HG02870 (cell line): ENCODE measurements at regions not wholly inside any gene's neighbourhood (a gene's known extent, or its start where the extent isn't known, plus 50 kb on each side); places are given as distances from the start of the nearest gene placed in this dataset.

Experiments
- ATAC-seq: cut with Tn5 transposase; IDR thresholded peaks from one replicate; pipeline ENCODE4 v1.9.1; 2021; ENCODE audit warnings: mild to moderate bottlenecking, moderate library complexity; ENCODE audit not compliant: unreplicated experiment

DNA sequence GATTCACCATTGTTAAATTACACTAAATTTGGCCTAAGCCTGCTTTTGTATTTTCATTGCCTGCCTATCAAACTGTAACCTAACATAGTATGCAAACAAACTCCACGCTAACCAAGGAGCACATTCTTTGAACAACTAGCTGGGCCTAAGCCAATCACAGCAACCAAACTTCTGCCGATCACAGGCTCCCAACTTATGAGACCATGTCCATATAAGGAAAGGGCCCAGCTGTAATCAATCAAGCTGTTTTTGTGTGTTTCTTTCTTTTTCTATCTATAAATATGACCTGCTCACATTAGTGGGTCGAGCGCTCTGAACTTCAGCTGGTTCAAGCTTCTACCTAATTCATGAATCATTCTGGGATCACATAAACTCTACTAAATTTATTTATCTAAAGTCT is 473.6 kb downstream of the SI start:
- ATAC-seq = no peak

- ATAC-seq = no peak
These were observed 500.6 kb downstream of the SI start for GRCh38 chr3:164577667-164578210.

GRCh38 chr3:164572436-164572835 is 505.9 kb downstream of the SI start:
- no peak for ATAC-seq

GRCh38 chr3:164550857-164551256 is 527.4 kb downstream of the SI start:
- ATAC-seq = no peak

- ATAC-seq = no peak
These were observed 539.1 kb downstream of the SI start for GRCh38 chr3:164539215-164539614.

DNA sequence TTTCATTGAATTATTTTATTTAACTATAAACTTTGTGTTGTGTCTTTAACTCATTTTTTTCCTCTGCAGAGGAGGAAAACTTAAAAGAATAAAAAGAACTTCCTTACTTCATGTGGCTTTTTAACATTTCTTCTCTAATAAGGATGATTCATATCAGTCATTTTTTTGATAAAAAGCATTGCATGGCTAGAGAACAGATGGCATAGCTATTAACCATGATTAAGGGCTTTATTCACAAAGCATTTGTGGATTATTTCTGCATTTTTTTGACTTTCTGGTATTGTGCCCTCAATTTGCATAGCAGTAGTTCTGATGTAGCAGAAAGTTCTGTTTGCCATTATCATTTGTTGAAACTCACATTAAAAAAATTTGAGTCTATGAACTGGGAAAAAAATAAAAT is 540.8 kb downstream of the SI start:
- no peak for ATAC-seq

- no peak for ATAC-seq
These were observed 545.0 kb downstream of the SI start for GRCh38 chr3:164533275-164533674.

DNA sequence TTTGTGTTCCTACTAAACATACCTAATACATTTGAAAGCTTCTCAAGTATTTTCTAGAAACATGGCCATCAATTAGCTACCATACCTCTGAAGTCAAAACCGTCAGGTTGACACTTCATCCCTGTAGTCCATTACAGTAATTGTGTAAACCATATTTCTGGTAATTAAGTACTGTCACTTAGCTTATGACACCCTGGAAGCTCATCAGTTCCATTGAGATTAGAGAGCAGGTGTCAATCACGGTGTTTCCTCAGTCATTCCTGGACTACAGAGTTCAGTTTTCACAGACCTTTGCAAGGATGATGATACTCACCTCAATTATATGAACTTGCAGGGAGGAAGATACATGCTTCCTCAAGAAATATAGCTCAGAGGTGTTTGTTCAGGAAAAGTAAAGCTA is 552.0 kb downstream of the SI start:
- no peak for ATAC-seq

DNA sequence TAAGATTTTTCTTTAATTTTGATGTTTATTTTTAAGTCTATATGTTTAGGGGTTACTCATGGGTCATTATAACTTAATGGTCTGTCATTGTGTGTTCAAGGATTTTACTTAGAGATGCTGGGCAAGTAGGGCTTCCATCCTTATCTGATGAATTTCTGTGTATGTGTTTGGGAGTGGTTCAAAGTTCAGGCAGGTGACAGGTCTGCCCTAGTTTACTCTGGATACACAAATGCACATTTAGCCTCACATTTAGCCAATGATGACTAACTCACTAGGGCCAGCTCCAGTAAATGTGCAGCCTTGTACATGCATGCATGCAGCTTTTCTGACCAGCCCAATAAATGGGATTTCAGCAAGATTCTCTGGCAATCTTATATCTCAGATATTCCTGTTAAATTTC is 554.1 kb downstream of the SI start:
- no peak for ATAC-seq

DNA sequence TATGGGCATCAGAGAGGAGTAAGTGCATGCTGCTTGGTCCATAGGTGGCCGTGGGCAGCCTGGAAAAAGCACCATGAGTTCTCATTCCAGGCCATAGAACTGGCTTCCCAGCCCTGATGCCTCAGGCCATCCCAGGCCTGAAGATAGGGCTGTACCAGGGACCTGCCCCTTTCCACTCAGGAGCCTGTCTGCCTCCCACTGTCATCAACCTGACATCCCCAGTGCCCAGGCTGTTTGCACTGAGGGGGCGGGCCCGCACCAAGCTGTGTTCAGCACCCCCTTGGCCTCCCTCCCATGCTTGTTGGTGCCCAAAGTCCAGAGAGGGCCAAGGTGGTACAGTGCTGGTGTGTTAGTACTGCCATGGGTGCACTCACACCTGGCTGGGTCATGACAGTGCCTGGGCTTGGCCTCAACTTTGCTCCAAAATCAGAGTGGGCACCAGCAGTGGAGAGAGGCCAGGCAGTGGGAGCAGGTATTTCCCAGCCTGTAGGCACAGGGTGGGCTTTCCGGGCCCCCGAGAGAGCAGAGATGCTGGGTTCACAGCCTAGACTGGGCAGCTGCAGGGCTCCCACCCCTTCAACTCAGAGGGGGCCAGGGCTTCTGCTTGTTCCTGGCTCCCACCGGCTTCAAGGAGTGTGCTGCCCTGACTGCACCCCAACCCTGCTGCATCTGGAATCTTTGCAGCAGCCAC is 556.1 kb downstream of the SI start:
- ATAC-seq = no peak

GRCh38 chr3:164521644-164522043 is 556.7 kb downstream of the SI start:
- ATAC-seq = no peak

- ATAC-seq = no peak
These were observed 557.2 kb downstream of the SI start for GRCh38 chr3:164521139-164521538.

GRCh38 chr3:164515256-164515655 is 563.0 kb downstream of the SI start:
- ATAC-seq = no peak

DNA sequence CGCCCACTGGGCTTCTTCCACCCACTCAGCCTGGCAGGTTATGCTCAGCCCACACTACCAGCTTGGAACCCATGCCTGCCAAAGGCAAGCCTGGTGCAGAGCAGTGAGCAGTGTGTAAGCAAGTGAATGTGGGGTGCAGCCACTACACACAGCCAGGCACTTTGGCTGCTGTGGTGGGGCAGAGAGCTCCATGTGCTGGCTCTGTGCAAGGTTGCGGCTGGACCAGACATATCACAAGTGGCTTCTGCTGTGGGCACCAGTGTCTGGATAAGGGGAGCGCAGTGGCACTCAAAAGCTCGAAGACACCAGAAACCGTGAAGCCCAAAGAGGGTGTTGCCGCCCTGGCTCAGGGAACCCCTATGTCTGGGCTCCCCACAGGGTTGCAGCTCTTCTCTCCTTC is 563.7 kb downstream of the SI start:
- ATAC-seq = no peak

DNA sequence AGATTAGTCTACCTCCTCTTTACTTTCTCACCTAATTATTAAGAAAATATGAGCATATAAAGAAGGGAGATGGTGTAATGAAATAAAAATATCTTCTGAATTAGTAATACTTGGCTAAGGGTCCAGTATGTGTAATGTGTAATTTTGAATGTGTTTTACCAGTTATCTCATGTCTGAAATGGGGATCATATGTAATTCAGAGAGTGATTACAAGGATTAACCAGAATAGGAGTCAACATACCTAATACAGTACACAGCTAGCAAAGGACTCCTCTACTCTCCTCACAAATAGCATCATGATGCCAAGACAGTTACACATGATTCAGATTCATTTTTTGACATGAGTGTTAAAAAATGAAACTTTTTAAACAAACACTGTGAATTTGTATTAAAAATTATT is 570.4 kb downstream of the SI start:
- no peak for ATAC-seq

DNA sequence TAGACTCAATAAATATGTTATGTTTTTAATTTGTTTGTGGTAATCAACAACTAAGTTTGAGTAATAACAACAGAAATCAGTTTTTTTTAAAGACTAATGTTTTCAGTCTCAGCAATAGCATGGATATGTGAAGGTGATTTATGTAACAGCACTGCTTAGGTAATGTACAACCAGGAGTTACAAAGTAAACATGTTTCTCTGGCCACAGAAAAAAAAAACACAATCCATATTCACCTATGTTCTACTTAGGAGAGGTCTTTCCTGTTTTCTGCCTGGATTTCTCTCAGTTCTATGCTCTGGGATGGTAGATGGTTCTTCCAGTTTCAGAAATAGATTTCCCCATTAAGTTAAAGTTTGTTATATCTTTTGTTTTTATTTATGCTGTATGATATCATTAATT is 579.4 kb downstream of the SI start:
- ATAC-seq = no peak

DNA sequence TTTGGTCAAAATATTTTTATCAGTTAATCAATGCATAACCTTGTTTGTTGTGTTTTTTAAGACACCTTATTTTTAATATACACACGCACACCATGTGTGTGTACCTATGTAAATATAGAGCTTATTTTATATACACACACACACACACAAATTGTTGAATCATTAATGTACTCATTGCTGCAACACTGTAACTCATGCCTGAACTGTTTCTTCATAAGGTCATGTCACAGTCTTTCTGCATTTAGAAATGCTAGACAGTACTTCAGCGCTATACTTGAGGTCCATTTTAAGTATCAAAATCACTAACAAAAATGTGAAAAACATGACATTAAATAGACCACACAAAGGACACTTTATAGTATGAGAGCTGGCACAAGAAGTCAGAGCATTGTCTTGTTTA is 589.4 kb downstream of the SI start:
- no peak for ATAC-seq

DNA sequence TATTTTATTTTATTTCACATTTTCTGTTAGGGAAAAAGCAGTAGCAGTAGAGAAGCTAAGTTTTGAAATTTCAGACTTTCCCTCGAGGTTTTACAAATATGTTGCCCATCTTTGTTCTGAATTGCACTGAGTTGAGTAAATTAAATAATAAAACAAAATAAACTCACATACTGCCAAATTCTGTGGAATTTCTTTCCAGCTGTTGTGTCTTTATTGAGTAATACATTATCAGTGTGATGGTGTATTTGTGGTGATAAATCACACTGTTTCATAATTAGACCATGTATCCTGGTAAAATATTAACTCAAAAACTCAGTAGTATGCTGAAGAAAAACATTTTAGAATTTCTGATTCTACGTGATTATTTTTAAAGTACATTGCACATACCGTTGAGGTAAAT is 592.1 kb downstream of the SI start:
- no peak for ATAC-seq

DNA sequence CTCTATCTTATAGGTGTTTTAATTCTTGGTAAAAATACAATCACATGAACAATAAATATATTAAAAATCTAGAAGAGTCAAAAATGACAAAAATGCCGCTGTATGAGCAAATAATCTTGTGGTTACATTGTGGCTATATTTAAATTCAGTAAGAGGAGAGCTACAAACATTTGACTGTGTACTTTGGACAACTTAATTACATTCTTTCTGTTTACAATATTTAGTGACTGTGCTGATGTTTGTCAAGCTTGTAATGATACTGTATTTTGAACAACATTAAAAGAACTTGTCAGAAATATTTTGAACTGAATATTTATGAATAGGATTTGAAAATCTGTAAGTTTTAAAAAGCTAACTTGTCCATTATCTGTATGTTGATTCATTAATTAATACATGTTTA is 598.3 kb downstream of the SI start:
- ATAC-seq = no peak

DNA sequence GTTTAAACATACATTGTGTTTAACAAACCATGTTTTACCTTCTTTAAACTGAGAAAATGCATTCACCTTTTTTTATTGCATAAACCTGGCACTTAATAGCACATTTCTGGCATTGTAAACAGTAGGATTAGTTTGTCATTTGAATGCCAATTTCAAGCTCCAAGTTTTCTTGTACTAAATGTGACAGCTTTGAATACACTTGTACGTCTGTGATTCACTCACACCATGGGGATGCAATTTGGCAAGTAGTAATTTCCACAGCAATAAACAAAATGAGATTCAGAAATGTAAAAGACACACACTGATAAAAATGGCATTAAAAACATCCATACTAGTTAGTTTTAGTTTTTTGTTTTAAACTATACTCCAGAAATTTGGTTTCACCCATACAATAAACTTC is 598.9 kb downstream of the SI start:
- no peak for ATAC-seq

DNA sequence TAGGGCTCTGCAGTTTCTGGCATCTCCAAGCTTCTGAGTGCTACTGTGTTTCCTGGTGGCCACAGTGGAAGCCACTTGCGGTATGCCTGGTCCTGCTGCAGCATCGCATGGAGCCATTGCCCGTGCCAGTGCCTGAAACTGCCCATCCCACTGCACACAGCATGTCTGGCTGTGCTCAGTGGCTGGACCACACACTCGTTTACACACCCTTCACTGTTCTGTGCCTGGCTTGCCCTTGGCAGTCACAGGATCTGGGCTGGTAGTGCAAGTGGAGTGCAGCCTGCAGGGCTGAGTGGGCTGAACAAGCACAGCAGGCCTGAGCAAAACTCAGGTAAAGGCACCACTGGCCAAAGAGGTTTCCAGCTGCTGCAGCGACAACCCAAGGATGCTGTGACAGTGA is 600.0 kb downstream of the SI start:
- ATAC-seq = no peak

DNA sequence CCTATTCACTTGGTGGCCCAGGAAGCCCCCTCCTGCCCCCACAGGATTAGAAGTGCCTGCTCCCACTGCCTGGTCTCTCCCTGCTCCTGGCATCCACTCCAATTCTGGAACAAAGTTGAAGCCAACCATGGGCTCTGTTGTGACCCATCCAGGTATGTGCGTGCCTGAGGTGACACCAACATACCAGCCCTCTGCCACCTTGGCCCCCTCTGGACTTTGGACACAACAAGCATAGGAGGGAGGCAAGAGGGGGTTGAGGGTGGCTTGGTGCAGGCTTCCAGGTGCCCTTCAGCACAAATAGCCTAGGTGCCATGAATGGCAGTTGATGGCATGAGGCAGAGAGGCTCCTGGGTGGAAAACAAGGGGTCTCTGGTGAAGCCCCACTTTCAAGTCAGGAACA is 600.9 kb downstream of the SI start:
- ATAC-seq = no peak

DNA sequence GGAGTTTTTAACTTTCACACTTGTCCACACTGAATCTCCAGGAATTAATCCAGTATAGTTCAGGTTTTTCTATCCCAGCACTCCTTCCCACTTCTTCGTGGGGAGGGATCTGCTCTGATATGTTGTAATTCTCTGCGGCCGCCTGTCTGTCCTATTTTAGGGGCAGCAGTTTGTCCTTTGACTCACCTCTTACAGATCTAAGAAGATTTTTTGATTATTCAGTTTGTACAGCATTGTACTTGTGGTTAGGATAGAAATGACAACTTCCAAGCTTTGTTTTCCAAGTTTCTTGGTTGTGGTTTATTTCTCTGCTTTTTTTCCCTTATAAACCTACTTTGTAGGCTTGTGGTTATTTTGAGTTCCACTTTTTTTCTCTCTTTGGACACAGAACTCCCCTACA is 601.7 kb downstream of the SI start:
- ATAC-seq = no peak
